Left lung (tissue), 4 donors: ENCODE measurements at regions not wholly inside any gene's neighbourhood (a gene's known extent, or its start where the extent isn't known, plus 50 kb on each side); places are given as distances from the start of the nearest gene placed in this dataset.
A peak's percentile ranks its signal among the peaks of the same experiment; 100 is the strongest.
"Not testable (repeated sequence)": the region's sequence is repeated elsewhere in the genome, so short reads cannot be mapped to it uniquely, and the experiment has no call there.

Source experiments
- ATAC-seq: fragments of 200-7000 bp; cut with Tn5 transposase; one replicate; pipeline ENCODE4 v1.9.1; 2020; ENCODE audit warnings: moderate library complexity
- DNase-seq, 4 donors: peaks; one replicate each; pipeline ENCODE4 v3.0.0-alpha.2; 2013 to 2020
- H3K27ac ChIP-seq, 2 donors: fragments of 200-600 bp; sonication (generic) in 1 of 2; one replicate each; pipeline versions ENCODE4 v1.5.0 to v1.8.0; 2020 to 2021
- H3K27me3 ChIP-seq, 2 donors: fragments of 200-600 bp; sonication (generic) in 1 of 2; one replicate each; pipeline versions ENCODE4 v1.5.0 to v1.8.0; 2020 to 2021
- H3K36me3 ChIP-seq, 2 donors: fragments of 200-600 bp; sonication (generic) in 1 of 2; one replicate each; pipeline versions ENCODE4 v1.5.0 to v1.8.0; 2020 to 2021
- H3K4me1 ChIP-seq, 2 donors: fragments of 200-600 bp; one replicate each; pipeline ENCODE4 v1.8.0; 2021
- H3K4me3 ChIP-seq, 2 donors: fragments of 200-600 bp; sonication (generic) in 1 of 2; one replicate each; pipeline versions ENCODE4 v1.5.0 to v1.8.0; 2020 to 2021; ENCODE audit warnings: mild to moderate bottlenecking in 1 of 2
- H3K9me3 ChIP-seq, 2 donors: fragments of 200-600 bp; sonication (generic) in 1 of 2; one replicate each; pipeline versions ENCODE4 v1.5.0 to v1.8.0; 2020 to 2021
- CTCF ChIP-seq, 2 donors: fragments of 200-600 bp; sonication (generic) in 1 of 2; IDR thresholded peaks; one replicate each; pipeline versions ENCODE4 v1.5.0 to v1.8.0; 2021; ENCODE audit warnings: antibody characterized with exemption in 2 of 2
- intact Hi-C, 2 donors: fragments of 100-400 bp; cut with DNase I; formaldehyde crosslinking; loops; one replicate each; pipeline versions ENCODE4 v1.11.2 to v1.14.2; 2022
- donor health status: DM: no; HTN: yes; CAD: no.
- donor health status: DM: no; HTN: no; CAD: no.

GRCh38 chr4:112026058-112026457, 119.2 kb upstream of the FAM241A start:
- ATAC-seq (no peak), DNase-seq (no peak)
- Histone ChIP-seq H3K27ac (no peak overlapping the region), H3K4me1 (no peaks in the 10 kb centered on the region), H3K9me3 (no peaks in the 10 kb centered on the region), H3K4me3 (no peak overlapping the region), H3K27me3 (no peaks in the 10 kb centered on the region), H3K36me3 (no peaks in the 10 kb centered on the region)
- no peak for TF ChIP-seq CTCF (IDR thresholded peaks at IDR 0.05)
- intact Hi-C loops: no loop called here

- Histone ChIP-seq H3K27ac (no peak overlapping the region), H3K9me3 (no peaks in the 10 kb centered on the region), H3K4me1 (no peaks in the 10 kb centered on the region), H3K4me3 (no peak overlapping the region), H3K36me3 (no peaks in the 10 kb centered on the region), H3K27me3 (peaks cover 0 to 27% of the 10 kb centered on the region in 2 donors)
- no peak for DNase-seq
- intact Hi-C loops: no loop called here
- ATAC-seq: no peak
- no peak for TF ChIP-seq CTCF (IDR thresholded peaks at IDR 0.05)
Observed at GRCh38 chr4:112029771-112030171, 115.5 kb upstream of the FAM241A start.

GRCh38 chr4:112031712-112032328, 113.4 kb upstream of the FAM241A start:
- Histone ChIP-seq H3K4me3 (no peak overlapping the region), H3K4me1 (no peaks in the 10 kb centered on the region), H3K27ac (no peak overlapping the region), H3K36me3 (no peaks in the 10 kb centered on the region), H3K9me3 (no peaks in the 10 kb centered on the region), H3K27me3 (peaks cover 0 to 27% of the 10 kb centered on the region in 2 donors)
- DNase-seq (peak in 2 of 4 donors; percentile 32 to 57), ATAC-seq (peak; percentile 80)
- peak; percentile 35 to 38 for TF ChIP-seq CTCF (IDR thresholded peaks at IDR 0.05)
- intact Hi-C loops: no loop called here

GRCh38 chr4:112036886-112037285, 108.4 kb upstream of the FAM241A start:
- H3K27ac ChIP-seq: no peak overlapping the region
- intact Hi-C loops: no loop called here
- ATAC-seq (peak; percentile 36), DNase-seq (no peak)
- no peaks in the 10 kb centered on the region for H3K4me1 ChIP-seq
- no peaks in the 10 kb centered on the region for H3K36me3 ChIP-seq
- no peak overlapping the region for H3K4me3 ChIP-seq
- H3K27me3 ChIP-seq: peaks cover 0 to 27% of the 10 kb centered on the region in 2 donors
- no peak for TF ChIP-seq CTCF (IDR thresholded peaks at IDR 0.05)
- no peaks in the 10 kb centered on the region for H3K9me3 ChIP-seq

- Histone ChIP-seq H3K9me3 (no peaks in the 10 kb centered on the region), H3K4me3 (no peak overlapping the region), H3K27me3 (peaks cover 0 to 7% of the 10 kb centered on the region in 2 donors), H3K27ac (no peak overlapping the region), H3K36me3 (no peaks in the 10 kb centered on the region), H3K4me1 (no peaks in the 10 kb centered on the region)
- DNase-seq: no peak
- intact Hi-C loops: no loop called here
- no peak for ATAC-seq
- no peak for TF ChIP-seq CTCF (IDR thresholded peaks at IDR 0.05)
Observed at GRCh38 chr4:112038861-112039260, 106.4 kb upstream of the FAM241A start.

- H3K9me3 ChIP-seq, H3K27me3 ChIP-seq, H3K4me1 ChIP-seq, DNase-seq, H3K4me3 ChIP-seq, H3K27ac ChIP-seq, ATAC-seq, intact Hi-C loops, H3K36me3 ChIP-seq: not testable (repeated sequence)
Observed at GRCh38 chr4:112049119-112049518, 96.1 kb upstream of the FAM241A start.
